Bone marrow (tissue), 2 donors: ENCODE measurements at regions not wholly inside any gene's neighbourhood (a gene's known extent, or its start where the extent isn't known, plus 50 kb on each side); places are given as distances from the start of the nearest gene placed in this dataset.

Experiments used
- DNase-seq, 2 donors: peaks; one replicate each; lab custom pipeline; 2025; lab: John Stamatoyannopoulos, UW

GRCh38 chr9:23590276-23591000, 235.6 kb downstream of the ELAVL2 start:
- DNase-seq, result peak in 1 of 2 donors; percentile 32

GRCh38 chr9:23594421-23594820, 231.6 kb downstream of the ELAVL2 start:
- DNase-seq, result no peak

GRCh38 chr9:23596913-23597634, 229.0 kb downstream of the ELAVL2 start:
- DNase-seq, result no peak

- DNase-seq, result no peak
These were observed 227.0 kb downstream of the ELAVL2 start for GRCh38 chr9:23598994-23599393.

- no peak for DNase-seq
These were observed 222.7 kb downstream of the ELAVL2 start for GRCh38 chr9:23603311-23603710.

GRCh38 chr9:23606107-23606506, 219.9 kb downstream of the ELAVL2 start:
- no peak for DNase-seq

- no peak for DNase-seq
These were observed 217.6 kb downstream of the ELAVL2 start for GRCh38 chr9:23608456-23608855.

GRCh38 chr9:23611869-23612268, 214.2 kb downstream of the ELAVL2 start:
- no peak for DNase-seq

- no peak for DNase-seq
These were observed 210.5 kb downstream of the ELAVL2 start for GRCh38 chr9:23615569-23615968.

- no peak for DNase-seq
These were observed 204.9 kb downstream of the ELAVL2 start for GRCh38 chr9:23621188-23621587.

- DNase-seq, result no peak
These were observed 204.1 kb downstream of the ELAVL2 start for GRCh38 chr9:23621924-23622323.

- no peak for DNase-seq
These were observed 203.6 kb downstream of the ELAVL2 start for GRCh38 chr9:23622396-23622795.

- no peak for DNase-seq
These were observed 195.6 kb downstream of the ELAVL2 start for GRCh38 chr9:23630488-23630887.

GRCh38 chr9:23635276-23635675, 190.8 kb downstream of the ELAVL2 start:
- DNase-seq, result no peak

- DNase-seq, result no peak
These were observed 189.8 kb downstream of the ELAVL2 start for GRCh38 chr9:23636199-23636598.

- DNase-seq, result no peak
These were observed 188.0 kb downstream of the ELAVL2 start for GRCh38 chr9:23638011-23638410.

- DNase-seq, result no peak
These were observed 187.1 kb downstream of the ELAVL2 start for GRCh38 chr9:23638837-23639426.
